ENCODE measurements at regions not wholly inside any gene's neighbourhood (a gene's known extent, or its start where the extent isn't known, plus 50 kb on each side); places are given as distances from the start of the nearest gene placed in this dataset.

- no peak for TF ChIP-seq EZH2 (IDR thresholded peaks at IDR 0.05; ENCODE audit: low read length, unreplicated experiment)
- TF ChIP-seq CTCF (conservative IDR thresholded peaks at IDR 0.05; ENCODE audit: low read depth, low read length): no peak
- no peak for TF ChIP-seq EZH2phosphoT487 (IDR thresholded peaks at IDR 0.05; ENCODE audit: borderline replicate concordance, low read length)
Measured at GRCh38 chr2:162972383-162972782, 133.8 kb upstream of the KCNH7 start.

All from PC-3 (cell line).